ENCODE measurements at regions not wholly inside any gene's neighbourhood (a gene's known extent, or its start where the extent isn't known, plus 50 kb on each side); places are given as distances from the start of the nearest gene placed in this dataset.

GRCh38 chr2:120669121-120669952 is 66.3 kb upstream of the GLI2 start:
- Mint-ChIP-seq H3K4me3 (ENCODE audit: unreplicated experiment) (no peak overlapping the region), H3K27ac (ENCODE audit: unreplicated experiment) (no peak overlapping the region), H3K4me1 (ENCODE audit: low read depth) (peaks cover 11% of the 10 kb centered on the region), H3K9me3 (ENCODE audit: low read depth) (peaks cover 38% of the 10 kb centered on the region), H3K27me3 (ENCODE audit: low read depth) (peaks cover 31% of the 10 kb centered on the region), H3K36me3 (ENCODE audit: low read depth) (peaks cover 22% of the 10 kb centered on the region)
- DNase-seq (ENCODE audit: low spot score), result no peak
- TF ChIP-seq CTCF (IDR thresholded peaks at IDR 0.05), result peak; percentile 57

- Mint-ChIP-seq H3K4me1 (ENCODE audit: low read depth) (peaks cover 11% of the 10 kb centered on the region), H3K27me3 (ENCODE audit: low read depth) (peaks cover 31% of the 10 kb centered on the region), H3K9me3 (ENCODE audit: low read depth) (peaks cover 32% of the 10 kb centered on the region), H3K27ac (ENCODE audit: unreplicated experiment) (no peak overlapping the region), H3K36me3 (ENCODE audit: low read depth) (peaks cover 19% of the 10 kb centered on the region), H3K4me3 (ENCODE audit: unreplicated experiment) (no peak overlapping the region)
- DNase-seq (ENCODE audit: low spot score), result no peak
- no peak for TF ChIP-seq CTCF (IDR thresholded peaks at IDR 0.05)
Measured at GRCh38 chr2:120669971-120670370, 65.7 kb upstream of the GLI2 start.

DNA sequence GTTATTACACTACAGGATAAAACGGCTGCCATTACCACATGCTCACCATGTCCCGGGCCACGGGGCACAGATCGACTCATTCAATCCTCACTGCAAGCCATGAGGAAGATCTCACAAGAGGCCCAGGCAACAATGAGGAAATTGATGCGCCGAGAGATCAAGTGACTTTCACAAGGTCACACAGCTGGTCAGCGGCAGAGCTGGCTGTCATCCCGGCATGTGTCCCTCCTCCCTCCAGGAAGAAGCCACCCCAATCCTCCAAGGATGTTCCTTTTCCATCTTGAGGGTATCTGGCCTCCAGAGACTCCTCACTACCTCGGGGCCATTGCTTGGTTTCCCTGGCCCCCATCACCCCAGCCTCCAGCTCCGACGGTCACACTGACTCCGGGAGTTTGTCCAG is 65.3 kb upstream of the GLI2 start:
- Mint-ChIP-seq H3K27me3 (ENCODE audit: low read depth) (peaks cover 31% of the 10 kb centered on the region), H3K36me3 (ENCODE audit: low read depth) (peaks cover 17% of the 10 kb centered on the region), H3K27ac (ENCODE audit: unreplicated experiment) (no peak overlapping the region), H3K9me3 (ENCODE audit: low read depth) (peaks cover 29% of the 10 kb centered on the region), H3K4me3 (ENCODE audit: unreplicated experiment) (no peak overlapping the region), H3K4me1 (ENCODE audit: low read depth) (peaks cover 11% of the 10 kb centered on the region)
- TF ChIP-seq CTCF (IDR thresholded peaks at IDR 0.05), result no peak
- no peak for DNase-seq (ENCODE audit: low spot score)

DNA sequence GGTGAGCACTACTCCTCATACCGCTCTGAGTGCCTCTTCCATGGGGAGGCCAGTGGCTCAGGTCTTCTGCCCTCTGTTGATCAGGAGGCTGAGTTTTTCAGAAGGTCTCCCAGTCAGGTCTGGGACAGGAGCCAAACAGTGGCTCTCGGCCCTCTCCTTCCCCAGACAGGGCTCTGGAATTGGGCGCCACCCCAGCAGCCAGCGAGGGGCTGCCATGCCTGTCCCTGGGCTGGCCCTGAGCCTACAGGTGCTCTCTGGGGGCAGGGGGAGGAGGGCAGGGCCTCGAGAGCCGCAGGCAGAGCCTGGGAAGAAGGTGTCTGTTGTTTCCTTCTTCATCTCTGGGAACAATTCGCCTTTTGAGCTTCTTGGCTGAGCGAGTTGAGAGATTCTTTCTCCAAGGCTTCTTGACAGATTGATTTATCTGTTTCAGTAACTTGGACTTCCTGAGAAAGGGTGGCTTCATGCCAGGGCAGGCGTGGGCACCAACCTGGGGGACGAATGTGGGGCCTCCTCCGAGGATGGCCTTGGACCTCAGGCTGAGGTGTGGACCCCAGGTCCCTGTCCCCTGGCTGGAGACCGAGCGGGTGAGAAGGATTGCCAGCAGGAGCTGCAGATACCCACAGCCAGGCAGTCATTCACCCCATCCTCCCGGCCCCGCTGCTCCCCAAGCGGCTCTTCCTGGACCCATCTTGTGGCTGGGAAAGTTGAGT is 64.7 kb upstream of the GLI2 start:
- no peak for TF ChIP-seq CTCF (IDR thresholded peaks at IDR 0.05)
- peaks cover 13% of the 10 kb centered on the region for H3K36me3 Mint-ChIP-seq (ENCODE audit: low read depth)
- no peak overlapping the region for H3K27ac Mint-ChIP-seq (ENCODE audit: unreplicated experiment)
- H3K9me3 Mint-ChIP-seq (ENCODE audit: low read depth), result peaks cover 23% of the 10 kb centered on the region
- peaks cover 11% of the 10 kb centered on the region for H3K4me1 Mint-ChIP-seq (ENCODE audit: low read depth)
- no peak for DNase-seq (ENCODE audit: low spot score)
- H3K27me3 Mint-ChIP-seq (ENCODE audit: low read depth), result peaks cover 34% of the 10 kb centered on the region
- H3K4me3 Mint-ChIP-seq (ENCODE audit: unreplicated experiment), result no peak overlapping the region

DNA sequence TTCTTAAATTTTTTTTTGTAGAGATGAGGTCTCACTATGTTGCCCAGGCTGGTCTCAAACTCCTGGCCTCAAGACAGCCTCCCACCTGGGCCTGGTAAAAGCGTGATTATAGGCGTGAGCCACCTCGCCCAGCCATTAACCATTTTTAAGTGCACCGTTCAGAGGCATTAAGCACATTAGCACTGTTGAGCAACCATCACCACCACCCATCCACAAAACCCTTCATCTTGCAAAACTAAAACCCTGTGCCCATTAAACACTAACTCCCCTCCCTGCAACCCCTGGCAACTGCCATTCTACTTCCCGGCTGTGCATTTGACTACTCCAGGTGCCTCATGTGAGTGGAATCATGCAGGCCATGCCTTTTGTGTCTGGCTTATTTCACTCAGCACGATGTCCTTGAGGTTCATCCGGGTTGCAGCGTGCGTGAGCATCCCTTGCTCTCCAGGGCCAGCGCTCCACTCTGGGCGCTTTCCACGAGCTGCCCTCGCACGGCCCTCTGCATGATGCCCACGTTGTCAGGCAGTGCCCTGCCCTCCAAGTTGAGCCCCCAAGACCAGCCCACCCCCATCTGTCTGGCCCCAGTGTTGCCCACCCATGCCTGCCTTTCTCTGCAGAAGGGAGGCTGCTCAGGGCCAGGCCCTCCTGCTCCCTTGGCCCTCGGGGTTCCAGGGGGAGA is 63.0 kb upstream of the GLI2 start:
- Mint-ChIP-seq H3K36me3 (ENCODE audit: low read depth) (peaks cover 3% of the 10 kb centered on the region), H3K27ac (ENCODE audit: unreplicated experiment) (no peak overlapping the region), H3K4me1 (ENCODE audit: low read depth) (peaks cover 14% of the 10 kb centered on the region), H3K9me3 (ENCODE audit: low read depth) (peaks cover 10% of the 10 kb centered on the region), H3K27me3 (ENCODE audit: low read depth) (peaks cover 40% of the 10 kb centered on the region), H3K4me3 (ENCODE audit: unreplicated experiment) (no peak overlapping the region)
- DNase-seq (ENCODE audit: low spot score), result no peak
- TF ChIP-seq CTCF (IDR thresholded peaks at IDR 0.05), result no peak
